B cell (primary cell): ENCODE measurements at regions not wholly inside any gene's neighbourhood (a gene's known extent, or its start where the extent isn't known, plus 50 kb on each side); places are given as distances from the start of the nearest gene placed in this dataset.

Experiments used
- ATAC-seq: fragments of 200-7000 bp; cut with Tn5 transposase; one replicate; pipeline ENCODE4 v1.10.0; 2021; ENCODE audit warnings: low read depth, mild to moderate bottlenecking, moderate number of reproducible peaks, moderate library complexity
- CTCF ChIA-PET: fragments of 350-600 bp; sonication (Branson Sonifier 250); formaldehyde crosslinking; loops from one replicate; lab custom pipeline; 2021; ENCODE audit warnings: antibody characterized with exemption, inconsistent platforms; lab: Charles Lee
- POLR2A ChIA-PET: fragments of 350-600 bp; sonication (Branson Sonifier 250); formaldehyde crosslinking; loops from one replicate; lab custom pipeline; 2021; ENCODE audit warnings: antibody characterized with exemption; lab: Charles Lee
- DNase-seq: peaks from one replicate; pipeline ENCODE4 v3.0.0; 2013
- H2AFZ ChIP-seq: 2 replicates; pipeline ENCODE4 v1.6.1; 2012; ENCODE audit warnings: mild to moderate bottlenecking, low read depth, low read length; ENCODE audit not compliant: insufficient read depth, poor library complexity, severe bottlenecking
- H3K27ac ChIP-seq, 2 donors: 1 replicate in 1 of 2; 2 replicates in 1 of 2; pipeline ENCODE4 v1.5.1; 2012 to 2013; ENCODE audit warnings: low read length in 2 of 2, mild to moderate bottlenecking in 2 of 2, moderate library complexity in 1 of 2
- H3K27me3 ChIP-seq, 4 experiments: fragments of 200-600 bp in 1 of 4; sonication (generic) in 1 of 4; replicated peaks in 1 of 4; 1 replicate in 2 of 4; 2 replicates in 2 of 4; pipeline versions ENCODE4 v1.6.1 to v1.7.0; 2013 to 2016; ENCODE audit warnings: low read length in 3 of 4, mild to moderate bottlenecking in 2 of 4, mixed read lengths in 1 of 4, moderate library complexity in 1 of 4; ENCODE audit not compliant: insufficient read depth in 4 of 4, control insufficient read depth in 3 of 4; ENCODE audit errors: control extremely low read depth in 1 of 4
- H3K36me3 ChIP-seq, 2 experiments: replicated peaks in 1 of 2; 1 replicate in 1 of 2; 2 replicates in 1 of 2; pipeline versions ENCODE4 v1.6.1 to v1.7.1; 2013; ENCODE audit warnings: low read length in 1 of 2; ENCODE audit not compliant: insufficient read depth in 2 of 2, control insufficient read depth in 1 of 2; ENCODE audit errors: control extremely low read depth in 1 of 2, extremely low read depth in 1 of 2
- H3K4me1 ChIP-seq, 2 donors: fragments of 200-600 bp in 1 of 2; sonication (generic) in 1 of 2; 1 replicate in 1 of 2; 2 replicates in 1 of 2; pipeline versions ENCODE4 v1.5.1 to v1.6.1; 2013 to 2017; ENCODE audit warnings: low read length in 2 of 2; ENCODE audit not compliant: control insufficient read depth in 2 of 2, insufficient read depth in 2 of 2
- H3K4me2 ChIP-seq: replicated peaks from 2 replicates; pipeline ENCODE3; 2012; ENCODE audit warnings: mild to moderate bottlenecking, low read depth, low read length; ENCODE audit not compliant: poor library complexity, severe bottlenecking
- H3K4me3 ChIP-seq, 5 experiments: fragments of 200-600 bp in 1 of 5; sonication (generic) in 1 of 5; 1 replicate in 3 of 5; 2 replicates in 2 of 5; pipeline versions ENCODE4 v1.5.1 to v1.7.0; 2011 to 2016; ENCODE audit warnings: low read length in 4 of 5, mild to moderate bottlenecking in 4 of 5, low read depth in 2 of 5, control low read depth in 1 of 5, moderate library complexity in 1 of 5; ENCODE audit not compliant: insufficient read depth in 1 of 5; ENCODE audit errors: control extremely low read depth in 1 of 5, extremely low read depth in 1 of 5
- H3K79me2 ChIP-seq: fragments of 200-600 bp; sonication (generic); one replicate; pipeline ENCODE4 v1.6.0; 2016; ENCODE audit warnings: low read length; ENCODE audit not compliant: control insufficient read depth, insufficient read depth
- H3K9ac ChIP-seq: fragments of 200-600 bp; sonication (generic); 2 replicates; pipeline ENCODE4 v1.6.1; 2017; ENCODE audit warnings: mild to moderate bottlenecking, low read length, moderate library complexity
- H3K9me3 ChIP-seq, 3 donors: one replicate each; pipeline versions ENCODE4 v1.6.1 to v1.7.1; 2013; ENCODE audit warnings: low read length in 2 of 3; ENCODE audit not compliant: control insufficient read depth in 2 of 3, insufficient read depth in 1 of 3; ENCODE audit errors: control extremely low read depth in 1 of 3
- H4K20me1 ChIP-seq: 2 replicates; pipeline ENCODE4 v1.6.0; 2012; ENCODE audit warnings: mild to moderate bottlenecking, low read length; ENCODE audit not compliant: insufficient read depth, control insufficient read depth, poor library complexity, severe bottlenecking
- H3K27ac Mint-ChIP-seq: one replicate; pipeline ENCODE4 v1.8.0; 2021; ENCODE audit warnings: mixed read lengths
- H3K27me3 Mint-ChIP-seq: one replicate; pipeline ENCODE4 v1.8.0; 2021; ENCODE audit warnings: mixed read lengths
- H3K4me1 Mint-ChIP-seq: one replicate; pipeline ENCODE4 v1.8.0; 2021; ENCODE audit warnings: mixed read lengths
- H3K4me3 Mint-ChIP-seq: one replicate; pipeline ENCODE4 v1.8.0; 2021; ENCODE audit warnings: mixed read lengths
- H3K9me3 Mint-ChIP-seq: one replicate; pipeline ENCODE4 v1.8.0; 2022; ENCODE audit warnings: mixed read lengths; ENCODE audit not compliant: insufficient read depth
- CTCF ChIP-seq: fragments of 200-600 bp; IDR thresholded peaks from one replicate; pipeline ENCODE4 v1.8.0; 2022; ENCODE audit warnings: antibody characterized with exemption, mild to moderate bottlenecking
- EZH2 ChIP-seq: IDR thresholded peaks from 2 replicates; pipeline ENCODE4 v1.6.1; 2012; ENCODE audit warnings: borderline replicate concordance, low read depth, mild to moderate bottlenecking, moderate library complexity, low read length; ENCODE audit not compliant: insufficient read depth, poor library complexity, severe bottlenecking
- WGBS: methylation state at CpG from one replicate; pipeline ENCODE4 v1.1.5; 2013; ENCODE audit warnings: missing lambda C conversion rate; ENCODE audit not compliant: insufficient coverage; 5-methylcytosine and 5-hydroxymethylcytosine counted together
- intact Hi-C: fragments of 100-400 bp; cut with micrococcal nuclease; formaldehyde crosslinking; loops from one replicate; pipeline ENCODE4 v1.10.0; 2022

DNA sequence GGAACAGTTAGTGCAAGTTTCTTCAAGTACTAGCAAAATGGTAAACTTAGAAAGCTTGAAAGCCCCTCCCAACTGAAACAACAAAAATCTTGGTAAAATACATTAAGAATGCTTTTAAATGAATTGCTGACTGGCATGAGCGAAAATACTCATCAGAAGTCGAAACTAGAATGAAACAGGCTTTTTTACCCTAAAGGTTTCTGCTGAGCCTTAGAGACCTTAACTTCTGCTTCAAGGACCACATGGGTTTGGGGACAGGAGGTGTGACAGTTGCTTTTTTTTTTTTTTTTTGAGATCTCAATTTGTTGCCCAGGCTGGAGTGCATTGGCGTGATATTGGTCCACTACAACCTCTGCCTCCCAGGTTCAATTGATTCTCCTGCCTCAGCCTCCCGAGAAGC, 100.3 kb downstream of the MTPAP start:
- no peak overlapping the region for H3K27ac Mint-ChIP-seq
- Histone ChIP-seq H3K9ac (no peak overlapping the region), H3K36me3 (no peaks in the 10 kb centered on the region), H2AFZ (no peak overlapping the region), H3K4me3 (no peak overlapping the region), H3K79me2 (no peaks in the 10 kb centered on the region), H4K20me1 (no peaks in the 10 kb centered on the region), H3K9me3 (peaks cover 8 to 19% (median 17%) of the 10 kb centered on the region in 3 donors), H3K27me3 (no peaks in the 10 kb centered on the region), H3K27ac (no peak overlapping the region), H3K4me1 (no peaks in the 10 kb centered on the region), H3K4me2 (no peak overlapping the region)
- 96% methylated on average over 3 of the region's 4 CpGs for WGBS
- peaks cover 9% of the 10 kb centered on the region for H3K4me1 Mint-ChIP-seq
- TF ChIP-seq CTCF = no peak
- no peak for TF ChIP-seq EZH2
- no peak for ATAC-seq
- ChIA-PET POLR2A (no interaction called here), CTCF (no interaction called here)
- intact Hi-C loops = no loop called here
- no peaks in the 10 kb centered on the region for H3K27me3 Mint-ChIP-seq
- H3K4me3 Mint-ChIP-seq = no peak overlapping the region
- H3K9me3 Mint-ChIP-seq = peaks cover 7% of the 10 kb centered on the region
- no peak for DNase-seq

- TF ChIP-seq CTCF (no peak), EZH2 (no peak)
- Mint-ChIP-seq H3K27ac (peak overlapping the region; percentile 21), H3K27me3 (no peaks in the 10 kb centered on the region), H3K4me3 (no peak overlapping the region), H3K4me1 (peaks cover 9% of the 10 kb centered on the region), H3K9me3 (peaks cover 5% of the 10 kb centered on the region)
- ATAC-seq (peak; percentile 31), DNase-seq (peak; percentile 31)
- no peaks in the 10 kb centered on the region for H3K27me3 ChIP-seq
- H3K4me3 ChIP-seq = no peak overlapping the region
- H3K36me3 ChIP-seq = no peaks in the 10 kb centered on the region
- no peaks in the 10 kb centered on the region for H3K79me2 ChIP-seq
- ChIA-PET CTCF (interaction anchor here (0.9 to 1.1 kb wide), 2 partner anchors 8 to 95 kb away, joined by 3 read pairs; no protein-coding TSS in a partner anchor), POLR2A (no interaction called here)
- peak overlapping the region in 1 of 2 donors; percentile 49 for H3K27ac ChIP-seq
- no peaks in the 10 kb centered on the region for H3K4me1 ChIP-seq
- peak overlapping the region; percentile 48 for H2AFZ ChIP-seq
- 70% methylated on average over 2 of the region's 4 CpGs for WGBS
- intact Hi-C loops = no loop called here
- H3K9me3 ChIP-seq = peaks cover 7 to 16% (median 13%) of the 10 kb centered on the region in 3 donors
- H3K9ac ChIP-seq = no peak overlapping the region
- no peak overlapping the region for H3K4me2 ChIP-seq
- H4K20me1 ChIP-seq = no peaks in the 10 kb centered on the region
Observed at GRCh38 chr10:30247704-30248103, 101.4 kb downstream of the MTPAP start.
